Inflammatory macrophage treated with lipopolysaccharide for 4 hours (primary cell): ENCODE measurements at regions not wholly inside any gene's neighbourhood (a gene's known extent, or its start where the extent isn't known, plus 50 kb on each side); places are given as distances from the start of the nearest gene placed in this dataset.

Experiments used
- DNase-seq: peaks from one replicate; pipeline ENCODE4 v3.0.0-alpha.2; 2020

- no peak for DNase-seq
Measured at GRCh38 chr2:49298230-49298629, 143.9 kb upstream of the FSHR start.

GRCh38 chr2:49296107-49296867 is 142.0 kb upstream of the FSHR start:
- DNase-seq = no peak

GRCh38 chr2:49294225-49294624 is 139.9 kb upstream of the FSHR start:
- DNase-seq = no peak

GRCh38 chr2:49291619-49292018 is 137.3 kb upstream of the FSHR start:
- DNase-seq = no peak

GRCh38 chr2:49289711-49290110 is 135.4 kb upstream of the FSHR start:
- no peak for DNase-seq

GRCh38 chr2:49288902-49289700 is 134.8 kb upstream of the FSHR start:
- no peak for DNase-seq

GRCh38 chr2:49288113-49288705 is 133.9 kb upstream of the FSHR start:
- no peak for DNase-seq

- DNase-seq = no peak
Measured at GRCh38 chr2:49286726-49287125, 132.4 kb upstream of the FSHR start.

GRCh38 chr2:49286045-49286444 is 131.7 kb upstream of the FSHR start:
- no peak for DNase-seq

GRCh38 chr2:49278561-49278960 is 124.2 kb upstream of the FSHR start:
- DNase-seq = no peak

GRCh38 chr2:49278141-49278540 is 123.8 kb upstream of the FSHR start:
- DNase-seq = no peak

- no peak for DNase-seq
Measured at GRCh38 chr2:49271060-49271606, 116.8 kb upstream of the FSHR start.

GRCh38 chr2:49270091-49270490 is 115.8 kb upstream of the FSHR start:
- no peak for DNase-seq

- DNase-seq = no peak
Measured at GRCh38 chr2:49265471-49265870, 111.2 kb upstream of the FSHR start.

- DNase-seq = no peak
Measured at GRCh38 chr2:49262801-49263560, 108.7 kb upstream of the FSHR start.

GRCh38 chr2:49261781-49262180 is 107.5 kb upstream of the FSHR start:
- no peak for DNase-seq

GRCh38 chr2:49260979-49261538 is 106.7 kb upstream of the FSHR start:
- no peak for DNase-seq

GRCh38 chr2:49259926-49260325 is 105.6 kb upstream of the FSHR start:
- DNase-seq = no peak

GRCh38 chr2:49255409-49255971 is 101.2 kb upstream of the FSHR start:
- no peak for DNase-seq

- no peak for DNase-seq
Measured at GRCh38 chr2:49254401-49254800, 100.1 kb upstream of the FSHR start.

GRCh38 chr2:49251766-49252165 is 97.5 kb upstream of the FSHR start:
- no peak for DNase-seq

- DNase-seq = no peak
Measured at GRCh38 chr2:49251251-49251650, 96.9 kb upstream of the FSHR start.
